GM10266 (cell line): ENCODE measurements at regions not wholly inside any gene's neighbourhood (a gene's known extent, or its start where the extent isn't known, plus 50 kb on each side); places are given as distances from the start of the nearest gene placed in this dataset.

Source experiments
- DNase-seq: peaks from one replicate; pipeline ENCODE4 v3.0.0; 2012; ENCODE audit errors: extremely low spot score
- CTCF ChIP-seq: IDR thresholded peaks from 2 replicates; pipeline ENCODE4 v1.5.1; 2012; ENCODE audit warnings: mild to moderate bottlenecking, low read depth; ENCODE audit not compliant: control insufficient read depth, insufficient read depth; ENCODE audit errors: missing control alignments

- DNase-seq = no peak
- no peak for TF ChIP-seq CTCF
These were observed 538.1 kb downstream of the MATN1 start for GRCh38 chr1:30185313-30185712.

GRCh38 chr1:30184393-30185141 lies 538.8 kb downstream of the MATN1 start:
- no peak for TF ChIP-seq CTCF
- DNase-seq = no peak

- no peak for DNase-seq
- TF ChIP-seq CTCF = no peak
These were observed 539.5 kb downstream of the MATN1 start for GRCh38 chr1:30183895-30184294.

- DNase-seq = no peak
- TF ChIP-seq CTCF = no peak
These were observed 540.4 kb downstream of the MATN1 start for GRCh38 chr1:30183006-30183405.

- no peak for TF ChIP-seq CTCF
- DNase-seq = no peak
These were observed 543.3 kb downstream of the MATN1 start for GRCh38 chr1:30179942-30180543.

GRCh38 chr1:30176477-30176876 lies 546.9 kb downstream of the MATN1 start:
- no peak for TF ChIP-seq CTCF
- DNase-seq = no peak

- DNase-seq = no peak
- no peak for TF ChIP-seq CTCF
These were observed 548.9 kb downstream of the MATN1 start for GRCh38 chr1:30174499-30174898.
